ENCODE measurements at regions not wholly inside any gene's neighbourhood (a gene's known extent, or its start where the extent isn't known, plus 50 kb on each side); places are given as distances from the start of the nearest gene placed in this dataset.

- DNase-seq, result no peak
- Histone ChIP-seq H3K4me2 (replicated peaks; ENCODE audit: low read depth, low read length, poor library complexity, severe bottlenecking) (no peak overlapping the region), H3K4me3 (ENCODE audit: control extremely low read depth in 1 of 5, extremely low read depth in 1 of 5, insufficient read depth in 1 of 5, low read depth in 2 of 5, low read length in 4 of 5) (no peak overlapping the region), H3K36me3 (replicated peaks in 1 of 2; ENCODE audit: control extremely low read depth in 1 of 2, control insufficient read depth in 1 of 2, extremely low read depth in 1 of 2, insufficient read depth in 2 of 2, low read length in 1 of 2) (no peaks in the 10 kb centered on the region), H3K9me3 (ENCODE audit: control extremely low read depth in 1 of 3, control insufficient read depth in 2 of 3, insufficient read depth in 1 of 3, low read length in 2 of 3) (no peaks in the 10 kb centered on the region), H3K27me3 (replicated peaks in 1 of 4; ENCODE audit: control extremely low read depth in 1 of 4, control insufficient read depth in 3 of 4, insufficient read depth in 4 of 4, low read length in 3 of 4) (no peaks in the 10 kb centered on the region), H4K20me1 (ENCODE audit: control insufficient read depth, insufficient read depth, low read length, poor library complexity, severe bottlenecking) (no peaks in the 10 kb centered on the region), H3K9ac (ENCODE audit: low read length) (no peak overlapping the region), H3K27ac (ENCODE audit: low read length in 2 of 2) (no peak overlapping the region), H3K4me1 (ENCODE audit: control insufficient read depth in 2 of 2, insufficient read depth in 2 of 2, low read length in 2 of 2) (no peaks in the 10 kb centered on the region), H3K79me2 (ENCODE audit: control insufficient read depth, insufficient read depth, low read length) (no peaks in the 10 kb centered on the region), H2AFZ (ENCODE audit: insufficient read depth, low read depth, low read length, poor library complexity, severe bottlenecking) (no peak overlapping the region)
- TF ChIP-seq EZH2 (IDR thresholded peaks at IDR 0.05; ENCODE audit: borderline replicate concordance, insufficient read depth, low read depth, low read length, poor library complexity, severe bottlenecking) (no peak), CTCF (IDR thresholded peaks at IDR 0.05) (no peak)
- no peak overlapping the region for H3K27ac Mint-ChIP-seq
- ChIA-PET POLR2A (no interaction called here), CTCF (interaction anchor here (0.6 kb wide), 1 partner anchor 1442 kb away, joined by 3 read pairs; no protein-coding TSS in a partner anchor)
- H3K4me3 Mint-ChIP-seq, result no peak overlapping the region
- H3K4me1 Mint-ChIP-seq, result no peaks in the 10 kb centered on the region
- no peaks in the 10 kb centered on the region for H3K9me3 Mint-ChIP-seq (ENCODE audit: insufficient read depth)
- intact Hi-C loops (cut with micrococcal nuclease), result no loop called here
- ATAC-seq (ENCODE audit: low read depth), result no peak
- peaks cover 8% of the 10 kb centered on the region for H3K27me3 Mint-ChIP-seq
- 73% methylated on average over 5 of the region's 7 CpGs for WGBS (ENCODE audit: insufficient coverage)
These were observed 117.5 kb downstream of the SOX4 start for GRCh38 chr6:21710908-21711627.

GRCh38 chr6:21712213-21712612, 118.7 kb downstream of the SOX4 start:
- H3K27ac Mint-ChIP-seq, result no peak overlapping the region
- H3K4me2 ChIP-seq (replicated peaks; ENCODE audit: low read depth, low read length, poor library complexity, severe bottlenecking), result no peak overlapping the region
- H2AFZ ChIP-seq (ENCODE audit: insufficient read depth, low read depth, low read length, poor library complexity, severe bottlenecking), result no peak overlapping the region
- TF ChIP-seq EZH2 (IDR thresholded peaks at IDR 0.05; ENCODE audit: borderline replicate concordance, insufficient read depth, low read depth, low read length, poor library complexity, severe bottlenecking), result no peak
- TF ChIP-seq CTCF (IDR thresholded peaks at IDR 0.05), result no peak
- no peak overlapping the region for H3K4me3 ChIP-seq (ENCODE audit: control extremely low read depth in 1 of 5, extremely low read depth in 1 of 5, insufficient read depth in 1 of 5, low read depth in 2 of 5, low read length in 4 of 5)
- peaks cover 8% of the 10 kb centered on the region for H3K27me3 Mint-ChIP-seq
- ChIA-PET CTCF (no interaction called here), POLR2A (no interaction called here)
- no peaks in the 10 kb centered on the region for H3K27me3 ChIP-seq (replicated peaks in 1 of 4; ENCODE audit: control extremely low read depth in 1 of 4, control insufficient read depth in 3 of 4, insufficient read depth in 4 of 4, low read length in 3 of 4)
- H3K79me2 ChIP-seq (ENCODE audit: control insufficient read depth, insufficient read depth, low read length), result no peaks in the 10 kb centered on the region
- no peaks in the 10 kb centered on the region for H3K36me3 ChIP-seq (replicated peaks in 1 of 2; ENCODE audit: control extremely low read depth in 1 of 2, control insufficient read depth in 1 of 2, extremely low read depth in 1 of 2, insufficient read depth in 2 of 2, low read length in 1 of 2)
- no peaks in the 10 kb centered on the region for H3K9me3 ChIP-seq (ENCODE audit: control extremely low read depth in 1 of 3, control insufficient read depth in 2 of 3, insufficient read depth in 1 of 3, low read length in 2 of 3)
- H3K27ac ChIP-seq (ENCODE audit: low read length in 2 of 2), result no peak overlapping the region
- WGBS (ENCODE audit: insufficient coverage), result no CpG with 5 or more reads among the region's 4 CpGs
- ATAC-seq (ENCODE audit: low read depth), result no peak
- H3K4me3 Mint-ChIP-seq, result no peak overlapping the region
- intact Hi-C loops (cut with micrococcal nuclease), result no loop called here
- no peaks in the 10 kb centered on the region for H3K4me1 ChIP-seq (ENCODE audit: control insufficient read depth in 2 of 2, insufficient read depth in 2 of 2, low read length in 2 of 2)
- H3K9me3 Mint-ChIP-seq (ENCODE audit: insufficient read depth), result no peaks in the 10 kb centered on the region
- no peak overlapping the region for H3K9ac ChIP-seq (ENCODE audit: low read length)
- DNase-seq, result no peak
- no peaks in the 10 kb centered on the region for H4K20me1 ChIP-seq (ENCODE audit: control insufficient read depth, insufficient read depth, low read length, poor library complexity, severe bottlenecking)
- H3K4me1 Mint-ChIP-seq, result no peaks in the 10 kb centered on the region

All from B cell (primary cell).